Caco-2 (cell line): ENCODE measurements at regions not wholly inside any gene's neighbourhood (a gene's known extent, or its start where the extent isn't known, plus 50 kb on each side); places are given as distances from the start of the nearest gene placed in this dataset.

Source experiments
- BruUV-seq: library from RNA; stranded (reverse); fragments of 400-500 nt; replicated peaks from 2 replicates; lab custom pipeline; 2021; lab: Mats Ljungman, UMichigan
- CTCF ChIA-PET: fragments of 300-600 bp; sonication (Branson Sonifier 250); formaldehyde crosslinking; loops from one replicate; lab custom pipeline; 2022; ENCODE audit warnings: antibody characterized with exemption; lab: Charles Lee
- POLR2A ChIA-PET: fragments of 300-600 bp; sonication (Branson Sonifier 250); formaldehyde crosslinking; loops from one replicate; lab custom pipeline; 2022; ENCODE audit warnings: antibody characterized with exemption; lab: Charles Lee
- DNase-seq, 2 experiments: peaks; one replicate each; pipeline versions ENCODE4 v3.0.0 to v3.0.0-alpha.2; 2020 to 2022
- H3K27me3 ChIP-seq: replicated peaks from 2 replicates; pipeline ENCODE4 v1.6.0; 2011; ENCODE audit warnings: low read length; ENCODE audit not compliant: control insufficient read depth, insufficient read depth
- H3K36me3 ChIP-seq: 2 replicates; pipeline ENCODE4 v1.5.1; 2011; ENCODE audit warnings: low read length; ENCODE audit not compliant: control insufficient read depth, insufficient read depth
- H3K4me1 ChIP-seq: fragments of 250-450 bp; sonication (Bioruptor Pico); 2 replicates; pipeline ENCODE4 v1.5.1; 2020; ENCODE audit warnings: mild to moderate bottlenecking
- H3K4me3 ChIP-seq: 2 replicates; pipeline ENCODE4 v1.5.1; 2011; ENCODE audit warnings: low read depth, mild to moderate bottlenecking, control low read depth, low read length
- H3K9me3 ChIP-seq: fragments of 250-450 bp; sonication (Bioruptor Pico); 2 replicates; pipeline ENCODE4 v1.5.1; 2020; ENCODE audit warnings: mild to moderate bottlenecking, moderate library complexity
- H3K27ac Mint-ChIP-seq: one replicate; pipeline ENCODE4 v1.8.0; 2022; ENCODE audit warnings: mixed read lengths; ENCODE audit not compliant: unreplicated experiment
- H3K27me3 Mint-ChIP-seq: one replicate; pipeline ENCODE4 v1.8.0; 2022; ENCODE audit warnings: mixed read lengths; ENCODE audit not compliant: insufficient read depth, unreplicated experiment
- H3K36me3 Mint-ChIP-seq: one replicate; pipeline ENCODE4 v1.8.0; 2022; ENCODE audit warnings: mild to moderate bottlenecking, mixed read lengths; ENCODE audit not compliant: insufficient read depth, unreplicated experiment
- H3K4me1 Mint-ChIP-seq: one replicate; pipeline ENCODE4 v1.8.0; 2022; ENCODE audit warnings: low read depth, mixed read lengths; ENCODE audit not compliant: unreplicated experiment
- H3K4me3 Mint-ChIP-seq: one replicate; pipeline ENCODE4 v1.8.0; 2022; ENCODE audit warnings: mild to moderate bottlenecking, moderate library complexity, mixed read lengths; ENCODE audit not compliant: unreplicated experiment
- H3K9me3 Mint-ChIP-seq: one replicate; pipeline ENCODE4 v1.8.0; 2022; ENCODE audit warnings: mixed read lengths; ENCODE audit not compliant: unreplicated experiment
- intact Hi-C: fragments of 100-400 bp; cut with micrococcal nuclease; formaldehyde crosslinking; loops from one replicate; pipeline ENCODE4 v1.10.0; 2022; ENCODE audit not compliant: unreplicated experiment
- TF ChIP-seq, protein P1 (sequence below), 2 experiments: fragments of 200-600 bp in 1 of 2; IDR thresholded peaks; 1 replicate in 1 of 2; 2 replicates in 1 of 2; pipeline versions ENCODE4 v1.5.1 to v1.8.0; 2011 to 2022; ENCODE audit warnings: antibody characterized with exemption in 1 of 2, control low read depth in 1 of 2, inconsistent platforms in 1 of 2, low read depth in 1 of 2, low read length in 1 of 2, mild to moderate bottlenecking in 1 of 2, moderate library complexity in 1 of 2; ENCODE audit not compliant: insufficient read depth in 1 of 2, severe bottlenecking in 1 of 2, unreplicated experiment in 1 of 2

DNA sequence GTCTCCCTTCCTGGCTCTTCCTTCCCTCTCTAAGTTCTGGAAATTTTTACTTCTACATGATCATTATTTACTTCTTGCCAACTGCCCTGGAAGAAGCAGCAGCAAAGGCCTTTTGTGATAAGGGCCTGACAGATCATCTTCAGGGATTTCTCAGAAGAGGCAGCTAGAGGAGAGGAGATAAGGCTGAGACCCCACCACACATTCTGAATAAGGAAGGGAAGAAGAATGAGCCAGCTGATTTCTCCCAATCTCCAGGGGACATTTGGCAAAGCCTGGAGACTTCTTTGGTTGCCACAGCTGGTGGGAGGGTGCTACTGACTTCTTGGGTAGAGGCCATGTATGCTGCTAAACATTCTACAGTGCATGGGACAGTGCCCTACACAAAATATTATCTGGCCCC, 122.4 kb upstream of the OR9Q1 start:
- Mint-ChIP-seq H3K4me1 (peaks cover 7% of the 10 kb centered on the region), H3K9me3 (no peaks in the 10 kb centered on the region), H3K4me3 (no peak overlapping the region), H3K27ac (no peak overlapping the region), H3K27me3 (peaks cover 3% of the 10 kb centered on the region), H3K36me3 (no peaks in the 10 kb centered on the region)
- Histone ChIP-seq H3K9me3 (peaks cover 5% of the 10 kb centered on the region; the same call in 1 of the 2 replicates), H3K27me3 (no peaks in the 10 kb centered on the region), H3K36me3 (no peaks in the 10 kb centered on the region), H3K4me3 (no peak overlapping the region), H3K4me1 (peaks cover 13% of the 10 kb centered on the region)
- intact Hi-C loops = no loop called here
- POLR2A ChIA-PET = no interaction called here
- CTCF ChIA-PET = no interaction called here
- no TSS peak for BruUV-seq
- TF ChIP-seq, protein P1, sequence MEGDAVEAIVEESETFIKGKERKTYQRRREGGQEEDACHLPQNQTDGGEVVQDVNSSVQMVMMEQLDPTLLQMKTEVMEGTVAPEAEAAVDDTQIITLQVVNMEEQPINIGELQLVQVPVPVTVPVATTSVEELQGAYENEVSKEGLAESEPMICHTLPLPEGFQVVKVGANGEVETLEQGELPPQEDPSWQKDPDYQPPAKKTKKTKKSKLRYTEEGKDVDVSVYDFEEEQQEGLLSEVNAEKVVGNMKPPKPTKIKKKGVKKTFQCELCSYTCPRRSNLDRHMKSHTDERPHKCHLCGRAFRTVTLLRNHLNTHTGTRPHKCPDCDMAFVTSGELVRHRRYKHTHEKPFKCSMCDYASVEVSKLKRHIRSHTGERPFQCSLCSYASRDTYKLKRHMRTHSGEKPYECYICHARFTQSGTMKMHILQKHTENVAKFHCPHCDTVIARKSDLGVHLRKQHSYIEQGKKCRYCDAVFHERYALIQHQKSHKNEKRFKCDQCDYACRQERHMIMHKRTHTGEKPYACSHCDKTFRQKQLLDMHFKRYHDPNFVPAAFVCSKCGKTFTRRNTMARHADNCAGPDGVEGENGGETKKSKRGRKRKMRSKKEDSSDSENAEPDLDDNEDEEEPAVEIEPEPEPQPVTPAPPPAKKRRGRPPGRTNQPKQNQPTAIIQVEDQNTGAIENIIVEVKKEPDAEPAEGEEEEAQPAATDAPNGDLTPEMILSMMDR (IDR thresholded peaks at IDR 0.05; ENCODE audit: insufficient read depth in 1 of 2, low read depth in 1 of 2, low read length in 1 of 2, severe bottlenecking in 1 of 2, unreplicated experiment in 1 of 2) = no peak
- DNase-seq = no peak

DNA sequence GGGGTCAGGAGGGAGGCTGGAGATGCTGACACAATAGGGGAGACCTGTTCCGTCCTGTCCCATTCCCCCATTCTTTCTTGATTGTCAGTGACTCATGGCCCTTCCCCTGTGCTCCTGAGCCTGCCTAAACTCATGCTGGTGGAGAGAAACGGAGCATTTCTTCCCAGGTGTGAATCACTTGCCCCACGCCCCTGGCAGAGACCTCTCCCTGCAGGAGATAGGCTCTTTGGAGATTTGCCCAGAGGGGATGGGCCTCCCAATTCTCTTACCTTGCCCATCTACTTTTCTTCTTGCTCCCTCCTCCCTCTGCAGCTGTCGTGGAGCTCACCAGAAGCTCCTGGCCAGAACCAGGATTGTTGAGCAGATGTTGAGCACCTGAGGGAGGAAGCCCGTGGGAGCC, 121.9 kb upstream of the OR9Q1 start:
- POLR2A ChIA-PET = no interaction called here
- H3K4me1 ChIP-seq = peaks cover 13% of the 10 kb centered on the region
- H3K4me1 Mint-ChIP-seq = peaks cover 7% of the 10 kb centered on the region

DNA sequence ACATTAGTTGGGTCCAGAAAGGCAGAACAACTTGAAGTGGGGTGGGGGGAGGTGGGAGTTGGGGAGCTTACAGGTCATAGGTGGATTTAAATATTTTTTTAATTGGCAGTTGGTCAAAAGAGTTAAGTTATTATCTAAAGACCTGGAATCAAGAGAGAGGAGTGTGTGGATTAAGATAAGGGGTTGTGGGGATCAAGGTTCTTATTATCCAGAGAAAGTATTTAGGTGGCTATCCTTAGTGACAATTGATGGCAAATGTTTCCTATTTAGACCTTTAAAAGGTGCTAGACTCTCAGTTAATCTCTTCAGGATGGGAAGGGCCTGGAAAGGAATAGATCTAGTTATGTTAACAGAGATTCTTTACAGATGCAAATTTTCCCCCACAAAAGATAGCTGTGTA, 120.7 kb upstream of the OR9Q1 start:
- ChIA-PET POLR2A (no interaction called here), CTCF (no interaction called here)
- no peaks in the 10 kb centered on the region for H3K36me3 Mint-ChIP-seq
- H3K4me3 ChIP-seq = no peak overlapping the region
- H3K9me3 Mint-ChIP-seq = no peaks in the 10 kb centered on the region
- H3K4me1 ChIP-seq = peaks cover 13% of the 10 kb centered on the region
- no peaks in the 10 kb centered on the region for H3K36me3 ChIP-seq
- TF ChIP-seq, protein P1 (IDR thresholded peaks at IDR 0.05; ENCODE audit: insufficient read depth in 1 of 2, low read depth in 1 of 2, low read length in 1 of 2, severe bottlenecking in 1 of 2, unreplicated experiment in 1 of 2) = no peak
- H3K27me3 Mint-ChIP-seq = peaks cover 3% of the 10 kb centered on the region
- H3K27me3 ChIP-seq = no peaks in the 10 kb centered on the region
- peak overlapping the region; percentile 42 for H3K4me3 Mint-ChIP-seq
- peaks cover 7% of the 10 kb centered on the region for H3K4me1 Mint-ChIP-seq
- peaks cover 5% of the 10 kb centered on the region; the same call in 1 of the 2 replicates for H3K9me3 ChIP-seq
- no peak for DNase-seq
- H3K27ac Mint-ChIP-seq = no peak overlapping the region
- intact Hi-C loops = no loop called here
- BruUV-seq = no TSS peak

More for the DNA sequence above, 121.9 kb upstream of the OR9Q1 start:
- H3K9me3 ChIP-seq = peaks cover 5% of the 10 kb centered on the region; the same call in 1 of the 2 replicates
- no peaks in the 10 kb centered on the region for H3K36me3 Mint-ChIP-seq
- H3K4me3 ChIP-seq = no peak overlapping the region
- CTCF ChIA-PET = no interaction called here
- H3K4me3 Mint-ChIP-seq = no peak overlapping the region
- H3K9me3 Mint-ChIP-seq = no peaks in the 10 kb centered on the region
- no peaks in the 10 kb centered on the region for H3K36me3 ChIP-seq
- BruUV-seq = no TSS peak
- no peak for DNase-seq
- intact Hi-C loops = no loop called here
- no peaks in the 10 kb centered on the region for H3K27me3 ChIP-seq
- H3K27ac Mint-ChIP-seq = no peak overlapping the region
- peaks cover 3% of the 10 kb centered on the region for H3K27me3 Mint-ChIP-seq
- TF ChIP-seq, protein P1 (IDR thresholded peaks at IDR 0.05; ENCODE audit: insufficient read depth in 1 of 2, low read depth in 1 of 2, low read length in 1 of 2, severe bottlenecking in 1 of 2, unreplicated experiment in 1 of 2) = no peak
